HEK293T (cell line): ENCODE measurements at regions not wholly inside any gene's neighbourhood (a gene's known extent, or its start where the extent isn't known, plus 50 kb on each side); places are given as distances from the start of the nearest gene placed in this dataset.
"Not testable (repeated sequence)": the region's sequence is repeated elsewhere in the genome, so short reads cannot be mapped to it uniquely, and the experiment has no call there.

Source experiments
- CTCF ChIA-PET: fragments of 350-600 bp; formaldehyde crosslinking; extraction: SDS; loops from one replicate; lab custom pipeline; 2021; ENCODE audit warnings: antibody characterized with exemption, inconsistent platforms; lab: Yijun Ruan, JAX
- POLR2A ChIA-PET: fragments of 350-600 bp; formaldehyde crosslinking; extraction: SDS; loops from one replicate; lab custom pipeline; 2020; ENCODE audit warnings: antibody characterized with exemption, inconsistent platforms; lab: Yijun Ruan, JAX
- DNase-seq: peaks from one replicate; pipeline ENCODE4 v3.0.0; 2012; ENCODE audit warnings: mixed read lengths; ENCODE audit errors: extremely low spot score
- ARNT ChIP-seq: fragments of 450-650 bp; IDR thresholded peaks from 2 replicates; pipeline ENCODE4 v1.6.1; 2017; ENCODE audit warnings: mild to moderate bottlenecking
- BHLHE40 ChIP-seq: fragments of 450-650 bp; IDR thresholded peaks from 2 replicates; pipeline ENCODE4 v1.6.1; 2016; ENCODE audit warnings: mild to moderate bottlenecking, moderate library complexity, borderline replicate concordance
- CTBP1 ChIP-seq: fragments of 450-650 bp; IDR thresholded peaks from 2 replicates; pipeline ENCODE4 v1.6.1; 2016; ENCODE audit warnings: borderline replicate concordance
- ELF4 ChIP-seq: fragments of 450-650 bp; IDR thresholded peaks from 2 replicates; pipeline ENCODE4 v1.6.1; 2017; ENCODE audit warnings: antibody characterized with exemption
- FOXA1 ChIP-seq: fragments of 450-650 bp; IDR thresholded peaks from 2 replicates; pipeline ENCODE4 v1.6.1; 2016; ENCODE audit warnings: mild to moderate bottlenecking
- FOXK2 ChIP-seq: fragments of 450-650 bp; IDR thresholded peaks from 2 replicates; pipeline ENCODE4 v1.6.1; 2016; ENCODE audit warnings: mild to moderate bottlenecking
- FOXM1 ChIP-seq: fragments of 450-650 bp; IDR thresholded peaks from 2 replicates; pipeline ENCODE4 v1.6.1; 2017; ENCODE audit warnings: mild to moderate bottlenecking, borderline replicate concordance
- HDGF ChIP-seq: fragments of 450-650 bp; IDR thresholded peaks from 2 replicates; pipeline ENCODE4 v1.6.1; 2017; ENCODE audit warnings: antibody characterized with exemption, borderline replicate concordance
- L3MBTL2 ChIP-seq: fragments of 450-650 bp; conservative IDR thresholded peaks from 2 replicates; pipeline ENCODE4 v1.6.1; 2016; ENCODE audit warnings: mild to moderate bottlenecking
- LEF1 ChIP-seq: fragments of 450-650 bp; IDR thresholded peaks from 2 replicates; pipeline ENCODE4 v1.6.1; 2017; ENCODE audit warnings: mild to moderate bottlenecking, borderline replicate concordance
- NFRKB ChIP-seq: fragments of 450-650 bp; IDR thresholded peaks from 2 replicates; pipeline ENCODE4 v1.6.1; 2016; ENCODE audit warnings: mild to moderate bottlenecking, moderate library complexity
- PKNOX1 ChIP-seq: fragments of 450-650 bp; IDR thresholded peaks from 2 replicates; pipeline ENCODE4 v1.6.1; 2016
- SP1 ChIP-seq: fragments of 450-650 bp; IDR thresholded peaks from 2 replicates; pipeline ENCODE4 v1.6.1; 2017
- SUZ12 ChIP-seq: fragments of 450-650 bp; IDR thresholded peaks from 2 replicates; pipeline ENCODE4 v1.6.1; 2016; ENCODE audit warnings: mild to moderate bottlenecking
- TARDBP ChIP-seq: fragments of 450-650 bp; IDR thresholded peaks from 2 replicates; pipeline ENCODE4 v1.6.1; 2016
- ZNF384 ChIP-seq: fragments of 450-650 bp; IDR thresholded peaks from 2 replicates; pipeline ENCODE4 v1.6.1; 2016

DNA sequence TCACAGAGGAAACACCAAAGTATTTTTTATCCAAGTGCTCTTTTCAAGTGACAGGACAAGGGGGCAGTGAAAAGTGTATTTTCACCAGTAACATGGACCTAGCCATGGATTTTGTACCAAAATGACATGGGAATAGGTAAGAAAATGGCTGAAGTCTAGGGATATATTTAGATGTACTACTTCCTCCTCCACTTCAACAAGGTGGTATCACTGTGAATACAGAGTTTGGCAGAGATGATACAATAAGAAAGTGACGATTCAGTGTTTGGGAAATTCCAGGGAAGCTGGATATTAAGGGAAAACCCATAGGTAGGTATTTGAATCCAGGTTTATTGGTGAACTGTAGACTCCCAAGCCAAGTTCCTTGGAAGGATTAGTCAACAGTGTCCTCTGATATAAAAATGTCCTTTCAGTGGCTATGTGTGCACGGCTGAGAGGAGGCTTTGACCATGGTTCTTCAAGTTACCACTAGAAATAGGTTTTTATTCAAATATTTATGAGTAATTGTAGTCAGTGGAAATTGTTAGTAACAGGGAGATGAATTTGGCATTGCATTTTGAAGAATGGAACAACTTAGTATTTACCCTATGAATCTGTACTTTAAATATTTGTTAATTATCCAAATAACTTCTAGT lies 356.0 kb upstream of the CITED2 start:
- ChIA-PET CTCF (no interaction called here), POLR2A (no interaction called here)
- no peak for TF ChIP-seq SUZ12
- TF ChIP-seq L3MBTL2: no peak
- TF ChIP-seq CTBP1: no peak
- no peak for TF ChIP-seq FOXK2
- no peak for TF ChIP-seq ELF4
- no peak for TF ChIP-seq ARNT
- TF ChIP-seq LEF1: no peak
- no peak for TF ChIP-seq TARDBP
- TF ChIP-seq FOXM1: no peak
- TF ChIP-seq PKNOX1: no peak
- no peak for TF ChIP-seq FOXA1
- TF ChIP-seq BHLHE40: no peak
- no peak for TF ChIP-seq ZNF384
- DNase-seq: no peak

- POLR2A ChIA-PET: no interaction called here
- DNase-seq: no peak
- CTCF ChIA-PET: no interaction called here
- TF ChIP-seq L3MBTL2: no peak
- no peak for TF ChIP-seq ELF4
- TF ChIP-seq ZNF384: no peak
- no peak for TF ChIP-seq FOXA1
- no peak for TF ChIP-seq FOXM1
- no peak for TF ChIP-seq NFRKB
- TF ChIP-seq BHLHE40: no peak
- TF ChIP-seq SUZ12: no peak
- no peak for TF ChIP-seq HDGF
- TF ChIP-seq ARNT: no peak
- TF ChIP-seq PKNOX1: no peak
- no peak for TF ChIP-seq TARDBP
- no peak for TF ChIP-seq SP1
- TF ChIP-seq FOXK2: no peak
- TF ChIP-seq CTBP1: no peak
- no peak for TF ChIP-seq LEF1
These were observed 354.5 kb upstream of the CITED2 start for GRCh38 chr6:139728876-139729427.

- CTCF ChIA-PET, POLR2A ChIA-PET, DNase-seq: not testable (repeated sequence)
These were observed 351.8 kb upstream of the CITED2 start for GRCh38 chr6:139726272-139726671.

DNA sequence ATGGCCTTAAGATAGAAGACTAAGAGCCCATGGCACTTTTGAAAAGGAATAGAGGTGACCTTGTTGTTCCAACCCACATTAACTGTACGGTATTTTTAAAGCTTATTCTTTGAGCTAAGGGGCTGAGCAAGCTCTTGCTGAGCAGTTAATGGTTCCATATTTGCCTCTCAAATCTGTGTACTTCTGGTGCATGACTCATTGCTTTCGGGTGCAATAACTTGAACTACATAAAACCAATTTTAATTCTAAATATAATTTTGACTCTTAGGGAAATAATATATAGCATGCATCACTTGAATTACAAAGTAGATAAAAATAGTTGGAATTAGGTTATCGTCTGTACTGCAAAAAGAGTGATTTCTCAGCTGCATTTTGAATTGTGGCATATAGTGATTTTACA lies 348.1 kb upstream of the CITED2 start:
- no peak for DNase-seq
- ChIA-PET CTCF (no interaction called here), POLR2A (no interaction called here)
- TF ChIP-seq PKNOX1: no peak
- no peak for TF ChIP-seq ZNF384
- TF ChIP-seq ARNT: no peak
- TF ChIP-seq BHLHE40: no peak
- TF ChIP-seq SUZ12: no peak
- TF ChIP-seq FOXM1: no peak
- TF ChIP-seq HDGF: no peak
- no peak for TF ChIP-seq CTBP1
- no peak for TF ChIP-seq ELF4
- TF ChIP-seq FOXK2: no peak
- TF ChIP-seq L3MBTL2: no peak
- no peak for TF ChIP-seq FOXA1
- no peak for TF ChIP-seq NFRKB
- no peak for TF ChIP-seq TARDBP
- no peak for TF ChIP-seq SP1

DNA sequence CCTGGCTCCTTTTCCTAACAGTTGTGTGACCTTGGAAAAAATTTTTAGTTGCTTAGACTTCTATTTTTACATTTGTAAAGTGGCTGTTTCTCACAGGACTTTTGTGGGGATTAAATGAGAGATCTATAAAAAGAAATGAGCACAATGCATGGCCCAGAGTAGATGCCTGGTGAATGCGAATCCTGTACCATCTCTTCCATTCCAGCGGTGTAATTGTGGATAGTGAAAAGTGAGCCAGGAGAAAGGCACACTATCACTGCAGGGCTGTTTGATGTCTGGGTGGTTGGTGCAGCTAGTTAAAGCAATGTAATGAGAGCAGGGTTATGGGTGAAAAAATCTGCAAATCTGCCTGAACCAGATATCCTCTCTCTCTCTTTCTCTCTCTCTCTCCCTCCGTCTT lies 347.5 kb upstream of the CITED2 start:
- POLR2A ChIA-PET: no interaction called here
- CTCF ChIA-PET: no interaction called here
- TF ChIP-seq PKNOX1 (no peak), CTBP1 (no peak), ELF4 (no peak), FOXA1 (no peak), NFRKB (no peak), TARDBP (no peak), BHLHE40 (no peak), HDGF (no peak), LEF1 (no peak), ARNT (no peak), SUZ12 (no peak), ZNF384 (no peak), SP1 (no peak), FOXK2 (no peak), FOXM1 (no peak), L3MBTL2 (no peak)
- no peak for DNase-seq
